ENCODE measurements at regions not wholly inside any gene's neighbourhood (a gene's known extent, or its start where the extent isn't known, plus 50 kb on each side); places are given as distances from the start of the nearest gene placed in this dataset.
A peak's percentile ranks its signal among the peaks of the same experiment; 100 is the strongest.

DNA sequence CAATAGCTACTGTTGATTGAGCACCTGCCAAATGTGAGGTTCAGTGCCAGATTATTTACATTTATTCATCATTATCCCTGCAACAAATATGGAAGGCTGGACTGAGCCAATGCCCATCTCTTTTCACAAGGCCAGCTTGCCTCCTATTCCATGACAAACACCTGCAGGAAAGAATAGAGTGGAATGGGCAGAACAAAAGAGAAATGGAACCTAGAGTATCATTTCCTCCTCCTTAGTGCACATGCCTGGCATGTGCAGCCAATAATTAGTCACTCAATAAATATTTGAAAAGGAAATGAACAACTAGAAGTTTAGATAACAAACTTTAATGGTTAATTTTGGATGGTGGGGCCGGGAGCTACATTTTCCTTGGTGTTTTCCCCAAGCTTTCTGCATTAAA, 61.4 kb upstream of the MYRIP start:
- Mint-ChIP-seq H3K36me3 (ENCODE audit: low read depth) (no peaks in the 10 kb centered on the region), H3K4me3 (no peak overlapping the region), H3K4me1 (peaks cover 23% of the 10 kb centered on the region), H3K9me3 (no peaks in the 10 kb centered on the region), H3K27me3 (no peaks in the 10 kb centered on the region), H3K27ac (no peak overlapping the region)
- intact Hi-C loops (cut with micrococcal nuclease): no loop called here
- ChIA-PET POLR2A (no interaction called here), CTCF (no interaction called here)
- no peak for TF ChIP-seq CTCF (IDR thresholded peaks at IDR 0.05)
- DNase-seq: no peak
- no peak for ATAC-seq (ENCODE audit: low read depth)

GRCh38 chr3:39748763-39749162, 60.6 kb upstream of the MYRIP start:
- no peak overlapping the region for H3K4me3 Mint-ChIP-seq
- intact Hi-C loops (cut with micrococcal nuclease): no loop called here

DNA sequence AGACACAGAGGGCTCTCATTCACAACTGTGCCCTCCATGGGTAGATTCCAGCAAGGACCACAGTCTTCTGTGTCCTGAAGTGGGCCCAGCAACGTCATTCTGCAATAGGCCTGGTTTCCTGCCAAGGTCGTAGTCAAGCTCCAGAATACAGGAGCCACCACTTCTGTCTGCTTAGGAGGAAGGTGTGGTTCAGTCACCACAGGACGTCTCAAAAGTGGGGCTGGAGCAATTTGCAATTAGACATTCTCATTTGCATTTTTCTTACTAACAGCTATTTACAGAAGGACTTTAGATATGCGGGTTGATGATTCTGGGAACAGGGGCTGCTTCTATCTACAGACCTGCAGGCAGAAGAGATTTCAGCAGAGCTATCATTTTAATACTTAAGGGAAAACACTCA, 58.7 kb upstream of the MYRIP start:
- no peak for TF ChIP-seq CTCF (IDR thresholded peaks at IDR 0.05)
- POLR2A ChIA-PET: no interaction called here
- ATAC-seq (ENCODE audit: low read depth): no peak

More at GRCh38 chr3:39748763-39749162, 60.6 kb upstream of the MYRIP start:
- H3K4me1 Mint-ChIP-seq: peaks cover 26% of the 10 kb centered on the region
- ATAC-seq (ENCODE audit: low read depth) (no peak), DNase-seq (no peak)
- POLR2A ChIA-PET: no interaction called here
- H3K27ac Mint-ChIP-seq: no peak overlapping the region
- no peak for TF ChIP-seq CTCF (IDR thresholded peaks at IDR 0.05)
- H3K9me3 Mint-ChIP-seq: no peaks in the 10 kb centered on the region
- no peaks in the 10 kb centered on the region for H3K36me3 Mint-ChIP-seq (ENCODE audit: low read depth)
- CTCF ChIA-PET: no interaction called here
- no peaks in the 10 kb centered on the region for H3K27me3 Mint-ChIP-seq

GRCh38 chr3:39751286-39751685, 58.1 kb upstream of the MYRIP start:
- ChIA-PET POLR2A (no interaction called here), CTCF (no interaction called here)

More for the DNA sequence above, 58.7 kb upstream of the MYRIP start:
- Mint-ChIP-seq H3K9me3 (no peaks in the 10 kb centered on the region), H3K36me3 (ENCODE audit: low read depth) (no peaks in the 10 kb centered on the region), H3K27ac (no peak overlapping the region), H3K4me1 (peaks cover 38% of the 10 kb centered on the region), H3K27me3 (no peaks in the 10 kb centered on the region), H3K4me3 (no peak overlapping the region)
- DNase-seq: no peak
- CTCF ChIA-PET: no interaction called here
- intact Hi-C loops (cut with micrococcal nuclease): no loop called here

DNA sequence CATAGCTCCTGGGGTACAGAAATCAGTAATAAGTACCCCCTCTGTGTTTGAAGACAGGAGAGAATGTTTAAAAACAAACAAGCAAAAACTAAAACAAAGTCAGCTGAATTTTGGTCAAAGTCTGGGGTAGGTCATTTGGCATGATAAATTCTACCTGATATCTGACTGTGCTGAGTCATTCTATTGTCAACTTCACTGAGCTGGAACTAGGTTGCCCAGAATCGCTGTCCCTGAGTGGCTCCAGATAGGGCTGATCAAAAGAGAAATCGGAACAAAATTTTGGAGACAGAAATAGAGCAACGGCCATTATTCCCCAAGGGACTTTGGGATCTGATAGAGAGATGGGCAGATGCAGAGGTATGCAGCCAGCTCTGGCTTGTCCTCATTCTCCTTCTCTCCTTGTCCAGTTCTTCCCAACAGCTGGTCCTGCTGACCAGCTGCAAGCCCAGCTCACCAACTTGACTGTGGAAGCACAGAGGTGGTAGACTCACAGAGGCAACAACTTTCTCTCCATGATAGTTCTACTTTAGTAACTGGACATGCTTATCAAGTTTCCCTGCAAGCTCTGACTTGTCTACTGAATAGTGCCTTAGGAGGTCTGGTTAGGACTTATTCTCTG, 57.3 kb upstream of the MYRIP start:
- ATAC-seq (ENCODE audit: low read depth) (no peak), DNase-seq (no peak)
- CTCF ChIA-PET: no interaction called here
- no peaks in the 10 kb centered on the region for H3K27me3 Mint-ChIP-seq
- POLR2A ChIA-PET: no interaction called here
- no peaks in the 10 kb centered on the region for H3K9me3 Mint-ChIP-seq
- H3K4me3 Mint-ChIP-seq: peak overlapping the region; percentile 11
- no peak overlapping the region for H3K27ac Mint-ChIP-seq
- intact Hi-C loops (cut with micrococcal nuclease): no loop called here
- H3K4me1 Mint-ChIP-seq: peaks cover 38% of the 10 kb centered on the region
- no peak for TF ChIP-seq CTCF (IDR thresholded peaks at IDR 0.05)
- H3K36me3 Mint-ChIP-seq (ENCODE audit: low read depth): no peaks in the 10 kb centered on the region

More at GRCh38 chr3:39751286-39751685, 58.1 kb upstream of the MYRIP start:
- Mint-ChIP-seq H3K27ac (no peak overlapping the region), H3K36me3 (ENCODE audit: low read depth) (no peaks in the 10 kb centered on the region), H3K27me3 (no peaks in the 10 kb centered on the region), H3K4me1 (peaks cover 38% of the 10 kb centered on the region), H3K9me3 (no peaks in the 10 kb centered on the region), H3K4me3 (no peak overlapping the region)
- intact Hi-C loops (cut with micrococcal nuclease): no loop called here
- TF ChIP-seq CTCF (IDR thresholded peaks at IDR 0.05): no peak
- ATAC-seq (ENCODE audit: low read depth): no peak
- DNase-seq: no peak

All from activated B cell treated with CpG ODN at 0.5 μM for 24 hours (primary cell).